Memory B cell (primary cell): ENCODE measurements at regions not wholly inside any gene's neighbourhood (a gene's known extent, or its start where the extent isn't known, plus 50 kb on each side); places are given as distances from the start of the nearest gene placed in this dataset.
A peak's percentile ranks its signal among the peaks of the same experiment; 100 is the strongest.

Experiments used
- ATAC-seq: fragments of 150-1000 bp; cut with Tn5 transposase; 2 replicates; pipeline ENCODE4 v1.10.0; 2021; ENCODE audit warnings: low read depth, mild to moderate bottlenecking, moderate library complexity
- DNase-seq, 2 donors: peaks; one replicate each; pipeline ENCODE4 v3.0.0; 2022; ENCODE audit warnings: low spot score in 2 of 2
- H3K27ac Mint-ChIP-seq: one replicate; pipeline ENCODE4 v1.8.0; 2022; ENCODE audit warnings: mild to moderate bottlenecking, moderate library complexity, mixed read lengths
- H3K27me3 Mint-ChIP-seq: one replicate; pipeline ENCODE4 v1.8.0; 2022; ENCODE audit warnings: mixed read lengths
- H3K36me3 Mint-ChIP-seq: one replicate; pipeline ENCODE4 v1.8.0; 2022; ENCODE audit warnings: mild to moderate bottlenecking, mixed read lengths
- H3K4me1 Mint-ChIP-seq: one replicate; pipeline ENCODE4 v1.8.0; 2022; ENCODE audit warnings: mixed read lengths
- H3K4me3 Mint-ChIP-seq: one replicate; pipeline ENCODE4 v1.8.0; 2022; ENCODE audit warnings: mild to moderate bottlenecking, moderate library complexity, mixed read lengths
- H3K9me3 Mint-ChIP-seq: one replicate; pipeline ENCODE4 v1.8.0; 2022; ENCODE audit warnings: mixed read lengths

DNA sequence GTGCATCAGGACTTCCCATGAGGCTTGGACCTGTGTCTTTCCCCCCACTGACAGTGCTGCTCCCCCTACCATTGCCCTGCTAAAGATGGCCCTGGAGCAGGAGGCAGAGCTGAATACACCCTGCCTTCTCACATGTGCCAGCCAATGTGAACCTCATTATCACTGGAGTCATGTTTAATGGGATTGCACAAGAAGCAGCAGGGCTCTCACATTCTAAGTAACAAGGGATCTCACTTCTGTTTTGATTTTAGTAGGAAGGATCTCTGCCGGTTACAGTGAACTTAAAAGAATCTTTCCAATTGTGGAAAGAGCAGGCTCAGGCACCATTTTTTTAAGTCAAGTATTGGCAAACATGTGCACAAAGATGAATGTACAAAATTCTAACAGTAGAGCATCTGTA is 322.1 kb upstream of the MEX3C start:
- H3K27me3 Mint-ChIP-seq, result peaks cover 4% of the 10 kb centered on the region
- no peaks in the 10 kb centered on the region for H3K9me3 Mint-ChIP-seq
- no peaks in the 10 kb centered on the region for H3K36me3 Mint-ChIP-seq
- no peak for DNase-seq
- H3K27ac Mint-ChIP-seq, result no peak overlapping the region
- no peak overlapping the region for H3K4me3 Mint-ChIP-seq
- ATAC-seq, result no peak
- H3K4me1 Mint-ChIP-seq, result peaks cover 2% of the 10 kb centered on the region

- Mint-ChIP-seq H3K27me3 (peaks cover 4% of the 10 kb centered on the region), H3K9me3 (no peaks in the 10 kb centered on the region), H3K36me3 (no peaks in the 10 kb centered on the region), H3K27ac (no peak overlapping the region), H3K4me3 (no peak overlapping the region), H3K4me1 (peaks cover 2% of the 10 kb centered on the region)
- DNase-seq (no peak), ATAC-seq (no peak)
Observed at GRCh38 chr18:51520676-51521180, 323.2 kb upstream of the MEX3C start.

DNA sequence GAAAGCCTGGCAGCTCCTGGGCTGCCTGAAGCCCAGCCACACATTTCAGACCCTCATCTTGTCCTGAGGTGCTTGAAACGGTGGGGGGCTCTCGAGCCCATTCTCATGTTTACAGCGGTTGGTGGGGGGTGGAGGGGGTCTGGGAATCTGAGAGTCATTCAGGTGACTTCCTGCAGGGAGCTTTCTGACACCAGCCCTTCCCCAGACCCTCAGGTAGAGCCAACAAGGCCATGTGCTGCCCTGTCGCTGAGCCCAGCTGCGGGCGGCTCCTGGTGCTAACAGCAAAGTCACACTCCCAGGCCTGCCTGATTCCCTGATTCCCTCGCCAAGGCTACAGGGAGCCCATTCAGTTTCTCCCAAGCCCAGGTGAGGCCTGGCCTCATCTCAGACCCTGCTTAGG is 324.9 kb upstream of the MEX3C start:
- Mint-ChIP-seq H3K27ac (no peak overlapping the region), H3K36me3 (no peaks in the 10 kb centered on the region), H3K27me3 (peaks cover 6% of the 10 kb centered on the region), H3K4me1 (peaks cover 2% of the 10 kb centered on the region), H3K9me3 (no peaks in the 10 kb centered on the region), H3K4me3 (no peak overlapping the region)
- ATAC-seq, result no peak
- no peak for DNase-seq

DNA sequence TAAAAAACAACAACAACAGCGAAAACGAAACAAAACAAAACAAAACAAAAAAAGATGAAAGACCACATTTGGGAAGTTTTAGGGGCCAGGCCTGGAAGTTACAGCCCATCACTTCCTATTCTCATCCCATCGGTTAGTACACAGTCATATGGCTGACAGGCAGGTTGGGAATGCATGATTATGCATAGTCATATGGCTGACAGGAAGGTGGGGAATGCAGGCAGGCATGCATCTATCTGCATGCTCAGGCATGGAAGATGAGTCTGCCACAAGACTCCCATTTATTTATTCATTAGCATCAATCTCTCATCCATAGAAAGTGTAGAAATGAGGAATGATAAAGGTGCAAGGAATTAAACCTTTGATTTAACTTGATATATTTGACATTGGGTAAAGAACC is 325.3 kb upstream of the MEX3C start:
- Mint-ChIP-seq H3K4me1 (peaks cover 2% of the 10 kb centered on the region), H3K4me3 (no peak overlapping the region), H3K27ac (no peak overlapping the region), H3K36me3 (no peaks in the 10 kb centered on the region), H3K9me3 (no peaks in the 10 kb centered on the region), H3K27me3 (peaks cover 6% of the 10 kb centered on the region)
- DNase-seq (no peak), ATAC-seq (no peak)

- peaks cover 2% of the 10 kb centered on the region for H3K4me1 Mint-ChIP-seq
- H3K4me3 Mint-ChIP-seq, result no peak overlapping the region
- no peaks in the 10 kb centered on the region for H3K9me3 Mint-ChIP-seq
- peaks cover 2% of the 10 kb centered on the region for H3K27me3 Mint-ChIP-seq
- H3K36me3 Mint-ChIP-seq, result no peaks in the 10 kb centered on the region
- H3K27ac Mint-ChIP-seq, result no peak overlapping the region
- DNase-seq, result no peak
- ATAC-seq, result no peak
Observed at GRCh38 chr18:51523671-51524070, 326.2 kb upstream of the MEX3C start.

GRCh38 chr18:51525453-51526225 is 328.2 kb upstream of the MEX3C start:
- no peak overlapping the region for H3K4me3 Mint-ChIP-seq
- no peak for DNase-seq
- no peaks in the 10 kb centered on the region for H3K9me3 Mint-ChIP-seq
- H3K4me1 Mint-ChIP-seq, result peaks cover 2% of the 10 kb centered on the region
- peaks cover 2% of the 10 kb centered on the region for H3K27me3 Mint-ChIP-seq
- H3K36me3 Mint-ChIP-seq, result no peaks in the 10 kb centered on the region
- no peak overlapping the region for H3K27ac Mint-ChIP-seq
- no peak for ATAC-seq

DNA sequence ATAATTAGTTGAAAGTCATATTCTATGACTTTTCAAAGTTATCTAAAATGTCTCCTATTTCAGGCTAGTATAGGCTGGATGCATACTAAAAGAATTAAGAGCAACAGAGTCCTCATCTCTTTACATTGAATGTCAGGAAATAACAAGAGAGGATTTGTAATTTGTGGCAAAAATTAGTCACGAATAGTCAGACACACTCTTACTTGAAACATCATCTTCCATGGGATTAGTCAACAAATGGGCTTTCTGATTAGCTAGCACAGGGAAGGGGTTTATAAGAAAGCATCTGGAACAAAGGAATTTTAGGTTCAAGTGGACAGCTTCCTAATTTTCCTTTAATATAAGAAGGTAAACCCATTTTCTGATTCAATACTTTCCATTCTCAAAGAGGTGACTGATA is 330.3 kb upstream of the MEX3C start:
- Mint-ChIP-seq H3K36me3 (no peaks in the 10 kb centered on the region), H3K9me3 (no peaks in the 10 kb centered on the region), H3K4me3 (no peak overlapping the region), H3K27ac (no peak overlapping the region), H3K27me3 (peaks cover 3% of the 10 kb centered on the region), H3K4me1 (peaks cover 2% of the 10 kb centered on the region)
- DNase-seq (no peak), ATAC-seq (no peak)

GRCh38 chr18:51531501-51531900 is 334.0 kb upstream of the MEX3C start:
- no peaks in the 10 kb centered on the region for H3K4me1 Mint-ChIP-seq
- peaks cover 7% of the 10 kb centered on the region for H3K27me3 Mint-ChIP-seq
- no peak overlapping the region for H3K4me3 Mint-ChIP-seq
- H3K9me3 Mint-ChIP-seq, result no peaks in the 10 kb centered on the region
- no peaks in the 10 kb centered on the region for H3K36me3 Mint-ChIP-seq
- no peak overlapping the region for H3K27ac Mint-ChIP-seq
- ATAC-seq (no peak), DNase-seq (no peak)

DNA sequence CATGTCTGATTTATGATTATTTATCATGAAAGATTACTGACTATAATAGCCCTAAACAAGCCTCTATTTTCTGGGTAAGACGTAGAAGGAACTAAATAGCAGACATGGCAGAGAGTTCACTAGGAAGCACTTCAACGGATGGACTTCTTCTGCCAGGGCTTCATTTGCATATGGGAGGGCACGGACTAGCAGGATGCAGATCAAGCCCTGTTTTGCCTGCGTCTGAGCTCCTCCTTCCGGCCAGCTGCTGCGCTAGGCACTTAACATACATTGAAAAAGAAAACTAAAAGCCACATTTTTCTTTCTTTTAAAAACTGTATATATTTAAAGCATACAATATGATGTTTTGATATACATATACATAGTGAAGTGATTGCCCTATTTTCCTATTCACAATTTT is 340.0 kb upstream of the MEX3C start:
- H3K27me3 Mint-ChIP-seq, result peaks cover 6% of the 10 kb centered on the region
- peak; percentile 60 for ATAC-seq
- no peaks in the 10 kb centered on the region for H3K9me3 Mint-ChIP-seq
- H3K27ac Mint-ChIP-seq, result no peak overlapping the region
- H3K4me3 Mint-ChIP-seq, result no peak overlapping the region
- no peaks in the 10 kb centered on the region for H3K4me1 Mint-ChIP-seq
- no peaks in the 10 kb centered on the region for H3K36me3 Mint-ChIP-seq
- no peak for DNase-seq

DNA sequence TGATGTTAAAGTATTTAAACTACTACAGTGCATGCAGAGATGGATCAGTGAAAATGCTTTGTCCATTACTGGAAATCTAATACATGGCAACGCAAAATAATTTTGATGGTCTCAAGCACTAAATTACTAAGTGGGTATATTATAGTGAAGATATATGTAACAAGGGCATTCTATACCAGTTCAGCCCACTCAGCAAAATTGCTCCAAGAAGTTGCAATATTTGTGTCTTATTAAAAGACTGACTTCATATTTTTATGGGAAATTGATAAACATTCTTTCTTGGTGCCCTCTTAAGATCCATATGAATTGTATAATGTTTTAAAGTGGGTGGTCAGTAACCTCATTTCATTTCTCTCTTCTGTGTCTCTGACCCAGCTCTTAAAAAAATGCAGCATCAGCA is 343.1 kb upstream of the MEX3C start:
- no peaks in the 10 kb centered on the region for H3K9me3 Mint-ChIP-seq
- H3K36me3 Mint-ChIP-seq, result no peaks in the 10 kb centered on the region
- DNase-seq, result no peak
- no peak for ATAC-seq
- peaks cover 2% of the 10 kb centered on the region for H3K27me3 Mint-ChIP-seq
- no peak overlapping the region for H3K27ac Mint-ChIP-seq
- no peak overlapping the region for H3K4me3 Mint-ChIP-seq
- no peaks in the 10 kb centered on the region for H3K4me1 Mint-ChIP-seq

DNA sequence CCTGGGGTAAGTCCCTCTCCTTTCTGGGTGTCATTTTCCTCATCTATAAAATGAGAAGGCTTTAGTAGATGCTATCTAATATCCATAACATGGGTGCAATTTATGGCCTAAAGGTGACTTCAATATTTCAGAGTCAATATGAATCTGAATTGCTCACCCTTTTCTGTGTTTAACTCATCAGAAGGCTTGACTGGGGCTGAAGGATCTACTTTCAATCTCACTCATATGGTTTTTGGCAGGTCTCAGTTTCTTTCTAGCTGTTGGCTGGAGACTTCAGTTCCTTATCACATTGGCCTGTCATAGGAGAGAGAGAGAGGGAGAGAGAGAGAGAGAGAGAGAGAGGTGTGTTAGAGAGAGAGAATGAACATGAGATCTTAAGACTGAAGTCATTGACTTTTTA is 343.7 kb upstream of the MEX3C start:
- no peaks in the 10 kb centered on the region for H3K4me1 Mint-ChIP-seq
- no peaks in the 10 kb centered on the region for H3K36me3 Mint-ChIP-seq
- no peak for DNase-seq
- ATAC-seq, result no peak
- H3K27ac Mint-ChIP-seq, result no peak overlapping the region
- H3K9me3 Mint-ChIP-seq, result no peaks in the 10 kb centered on the region
- peaks cover 2% of the 10 kb centered on the region for H3K27me3 Mint-ChIP-seq
- no peak overlapping the region for H3K4me3 Mint-ChIP-seq

DNA sequence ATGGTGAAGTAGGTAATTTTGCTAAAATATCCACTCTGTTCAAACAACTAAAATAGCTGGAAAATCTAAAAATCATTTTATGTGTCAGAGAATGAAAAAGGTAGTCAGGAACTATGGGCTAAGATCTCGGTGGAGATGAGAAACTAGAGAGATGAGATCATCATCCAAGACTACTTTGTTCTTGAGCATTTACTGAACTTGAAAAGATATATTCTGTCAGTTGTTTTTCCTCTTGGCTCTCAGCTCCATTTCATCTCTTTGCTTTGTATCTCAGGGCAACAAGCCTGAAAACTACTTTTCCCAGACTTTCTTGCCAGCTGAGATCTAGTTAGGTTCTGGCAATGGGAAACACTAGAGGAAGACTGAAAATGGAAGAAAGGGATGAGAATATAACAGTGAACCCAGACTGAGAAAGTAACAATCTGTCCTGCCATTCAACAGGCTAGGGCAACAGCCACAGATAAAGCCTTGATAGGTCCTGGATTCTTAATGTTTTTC is 346.2 kb upstream of the MEX3C start:
- no peaks in the 10 kb centered on the region for H3K9me3 Mint-ChIP-seq
- no peaks in the 10 kb centered on the region for H3K36me3 Mint-ChIP-seq
- H3K27ac Mint-ChIP-seq, result no peak overlapping the region
- H3K4me3 Mint-ChIP-seq, result no peak overlapping the region
- H3K4me1 Mint-ChIP-seq, result no peaks in the 10 kb centered on the region
- ATAC-seq (no peak), DNase-seq (no peak)
- peaks cover 2% of the 10 kb centered on the region for H3K27me3 Mint-ChIP-seq

DNA sequence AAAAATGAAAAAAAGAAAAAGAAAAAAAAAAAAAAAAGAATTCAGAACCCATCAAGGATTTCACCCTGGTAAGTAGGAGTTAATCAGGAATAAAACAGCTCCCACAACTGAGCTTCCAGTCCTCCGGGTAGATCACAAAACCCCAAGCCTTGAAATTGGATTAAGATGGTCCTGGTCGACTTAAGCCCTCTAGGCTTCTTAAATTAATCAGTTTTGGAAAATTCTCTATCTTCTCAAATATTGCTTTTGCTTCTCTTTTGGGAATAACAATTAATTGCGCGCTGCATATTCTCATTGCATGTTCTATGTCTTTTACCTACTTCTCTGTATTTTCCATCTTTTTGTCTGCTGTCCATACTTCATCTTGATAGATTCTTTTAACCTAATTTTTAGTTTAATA is 348.0 kb upstream of the MEX3C start:
- no peaks in the 10 kb centered on the region for H3K9me3 Mint-ChIP-seq
- no peaks in the 10 kb centered on the region for H3K36me3 Mint-ChIP-seq
- DNase-seq (no peak), ATAC-seq (no peak)
- no peaks in the 10 kb centered on the region for H3K27me3 Mint-ChIP-seq
- no peaks in the 10 kb centered on the region for H3K4me1 Mint-ChIP-seq
- no peak overlapping the region for H3K4me3 Mint-ChIP-seq
- no peak overlapping the region for H3K27ac Mint-ChIP-seq

- Mint-ChIP-seq H3K27ac (no peak overlapping the region), H3K4me1 (no peaks in the 10 kb centered on the region), H3K4me3 (no peak overlapping the region), H3K36me3 (peaks cover 2% of the 10 kb centered on the region), H3K9me3 (no peaks in the 10 kb centered on the region), H3K27me3 (peaks cover 15% of the 10 kb centered on the region)
- ATAC-seq, result no peak
- DNase-seq, result no peak
Observed at GRCh38 chr18:51559198-51559901, 361.9 kb upstream of the MEX3C start.
